ENCODE measurements at regions not wholly inside any gene's neighbourhood (a gene's known extent, or its start where the extent isn't known, plus 50 kb on each side); places are given as distances from the start of the nearest gene placed in this dataset.

DNA sequence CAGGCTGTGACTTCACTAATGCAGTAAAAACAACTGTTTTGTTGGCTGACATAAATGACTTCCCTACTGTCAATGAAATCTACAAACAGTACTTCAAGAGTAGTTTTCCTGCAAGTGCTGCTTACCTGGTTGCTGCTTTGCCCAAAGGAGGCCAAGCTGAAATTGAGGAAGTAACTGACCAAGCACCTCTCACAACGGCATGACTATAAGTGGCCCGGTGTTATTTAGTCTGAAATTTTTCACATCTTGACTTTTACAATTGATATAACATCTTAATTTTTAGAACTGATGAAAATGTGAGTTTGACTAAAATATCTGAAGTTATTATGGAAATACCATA is 274.9 kb upstream of the NR5A2 start:
- TF ChIP-seq, protein P1, sequence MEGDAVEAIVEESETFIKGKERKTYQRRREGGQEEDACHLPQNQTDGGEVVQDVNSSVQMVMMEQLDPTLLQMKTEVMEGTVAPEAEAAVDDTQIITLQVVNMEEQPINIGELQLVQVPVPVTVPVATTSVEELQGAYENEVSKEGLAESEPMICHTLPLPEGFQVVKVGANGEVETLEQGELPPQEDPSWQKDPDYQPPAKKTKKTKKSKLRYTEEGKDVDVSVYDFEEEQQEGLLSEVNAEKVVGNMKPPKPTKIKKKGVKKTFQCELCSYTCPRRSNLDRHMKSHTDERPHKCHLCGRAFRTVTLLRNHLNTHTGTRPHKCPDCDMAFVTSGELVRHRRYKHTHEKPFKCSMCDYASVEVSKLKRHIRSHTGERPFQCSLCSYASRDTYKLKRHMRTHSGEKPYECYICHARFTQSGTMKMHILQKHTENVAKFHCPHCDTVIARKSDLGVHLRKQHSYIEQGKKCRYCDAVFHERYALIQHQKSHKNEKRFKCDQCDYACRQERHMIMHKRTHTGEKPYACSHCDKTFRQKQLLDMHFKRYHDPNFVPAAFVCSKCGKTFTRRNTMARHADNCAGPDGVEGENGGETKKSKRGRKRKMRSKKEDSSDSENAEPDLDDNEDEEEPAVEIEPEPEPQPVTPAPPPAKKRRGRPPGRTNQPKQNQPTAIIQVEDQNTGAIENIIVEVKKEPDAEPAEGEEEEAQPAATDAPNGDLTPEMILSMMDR (IDR thresholded peaks at IDR 0.05) = no peak
- no peak for TF ChIP-seq POLR2A (IDR thresholded peaks at IDR 0.05)
- TF ChIP-seq EP300 (IDR thresholded peaks at IDR 0.05) = no peak

Measured in suprapubic skin (tissue), 3 donors.